ENCODE measurements at regions not wholly inside any gene's neighbourhood (a gene's known extent, or its start where the extent isn't known, plus 50 kb on each side); places are given as distances from the start of the nearest gene placed in this dataset.

DNA sequence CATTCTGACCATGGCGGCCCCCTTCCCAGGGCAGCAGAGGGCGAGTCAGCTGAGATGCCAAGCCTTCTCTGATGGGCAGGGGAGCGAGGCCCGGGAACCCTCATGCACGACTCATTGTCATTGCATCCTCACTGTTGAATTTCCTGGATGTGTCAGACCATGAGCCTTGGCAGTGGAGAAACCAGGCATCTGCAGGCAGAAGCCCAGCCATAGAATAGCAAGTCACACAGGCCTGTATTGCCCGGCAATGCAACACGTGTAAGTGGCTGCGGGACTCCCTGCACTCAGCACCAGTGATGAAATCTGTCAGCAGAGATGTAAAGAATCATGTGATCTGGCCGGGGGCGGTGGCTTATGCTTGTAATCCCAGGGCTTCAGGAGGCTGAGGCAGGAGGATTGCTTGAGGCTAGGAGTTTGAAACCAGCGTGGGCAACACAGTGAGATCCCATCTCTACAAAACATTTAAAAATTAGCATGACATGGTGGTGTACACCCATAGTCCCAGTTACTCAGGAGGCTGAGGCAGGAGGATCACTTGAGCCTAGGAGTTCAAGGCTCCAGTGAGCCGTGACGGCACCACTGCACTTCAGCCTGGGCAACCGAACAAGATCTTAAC, 199.7 kb downstream of the KATNAL1 start:
- DNase-seq (ENCODE audit: low spot score), result no peak

DNA sequence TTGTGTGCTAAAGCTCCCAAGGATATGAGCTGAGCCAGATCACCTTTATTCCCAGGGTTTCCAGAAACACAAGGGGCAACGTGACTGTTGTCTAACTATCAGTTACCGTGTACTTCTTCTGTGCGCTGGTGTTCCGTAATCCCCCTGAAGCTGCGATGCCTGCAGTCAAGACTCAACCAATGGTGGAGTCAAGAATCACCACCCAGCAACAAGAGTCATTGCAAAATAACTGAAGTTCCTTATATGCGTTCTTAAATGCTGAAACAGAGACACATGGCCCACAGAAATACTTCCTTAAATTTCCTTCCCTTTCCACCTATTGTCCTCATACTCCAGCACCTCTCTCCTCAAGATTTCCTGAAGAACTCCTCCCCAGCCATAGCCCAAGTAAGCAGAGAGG, 200.2 kb downstream of the KATNAL1 start:
- DNase-seq (ENCODE audit: low spot score), result no peak

- no peak for DNase-seq (ENCODE audit: low spot score)
These were observed 202.0 kb downstream of the KATNAL1 start for GRCh38 chr13:30105381-30105780.

DNA sequence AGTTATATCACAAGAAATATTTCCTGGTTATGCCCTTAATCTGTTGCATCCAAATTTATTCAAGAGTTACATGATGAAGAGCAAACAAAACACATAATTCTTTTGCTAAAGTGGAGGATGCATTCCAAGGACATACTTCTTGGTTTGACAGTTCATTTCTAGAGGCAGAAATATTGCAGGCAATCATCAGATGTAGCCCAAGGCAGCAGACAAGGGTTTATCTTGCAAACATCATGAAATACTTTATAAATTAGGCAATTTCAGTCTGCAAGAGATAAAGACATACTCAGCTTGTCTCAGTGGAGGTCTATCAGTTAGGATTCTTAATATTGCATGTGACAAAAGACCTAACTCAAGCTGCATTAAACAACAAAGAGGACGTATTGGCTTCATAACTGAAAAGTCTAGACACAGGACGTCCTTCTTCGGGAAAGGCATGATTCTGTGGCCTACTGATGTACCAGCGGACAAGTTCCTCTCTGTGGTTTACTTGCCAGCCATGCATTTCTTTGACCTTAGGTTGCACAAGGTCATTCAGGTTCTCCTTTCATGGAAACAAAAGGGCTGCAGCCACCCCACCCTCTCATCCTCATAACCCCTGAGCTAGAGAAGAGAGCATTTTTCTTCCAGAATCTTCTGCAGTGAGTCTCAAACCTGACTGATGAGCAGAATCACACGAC, 204.1 kb downstream of the KATNAL1 start:
- DNase-seq (ENCODE audit: low spot score), result no peak

- no peak for DNase-seq (ENCODE audit: low spot score)
These were observed 207.1 kb downstream of the KATNAL1 start for GRCh38 chr13:30100226-30100625.

DNA sequence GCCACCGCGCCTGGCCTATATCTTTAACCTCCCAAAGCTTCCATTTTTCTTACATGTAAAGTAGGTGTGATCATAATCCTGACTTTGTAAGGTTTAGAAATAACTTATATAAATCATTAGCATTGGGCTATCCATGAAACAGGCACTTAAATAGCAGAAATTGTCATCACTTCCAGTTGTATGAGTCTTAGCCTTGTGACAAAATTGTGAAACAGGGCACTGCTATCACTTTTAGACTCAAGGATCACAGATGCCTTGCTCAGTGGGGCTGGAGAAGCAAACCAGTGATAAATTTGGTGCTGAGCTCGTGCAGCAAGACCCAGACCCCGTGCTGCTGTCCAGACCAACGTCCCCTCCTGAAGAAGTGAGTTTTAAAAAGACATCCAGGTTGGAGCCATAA, 209.7 kb downstream of the KATNAL1 start:
- DNase-seq (ENCODE audit: low spot score), result no peak

- DNase-seq (ENCODE audit: low spot score), result no peak
These were observed 210.3 kb downstream of the KATNAL1 start for GRCh38 chr13:30097089-30097488.

DNA sequence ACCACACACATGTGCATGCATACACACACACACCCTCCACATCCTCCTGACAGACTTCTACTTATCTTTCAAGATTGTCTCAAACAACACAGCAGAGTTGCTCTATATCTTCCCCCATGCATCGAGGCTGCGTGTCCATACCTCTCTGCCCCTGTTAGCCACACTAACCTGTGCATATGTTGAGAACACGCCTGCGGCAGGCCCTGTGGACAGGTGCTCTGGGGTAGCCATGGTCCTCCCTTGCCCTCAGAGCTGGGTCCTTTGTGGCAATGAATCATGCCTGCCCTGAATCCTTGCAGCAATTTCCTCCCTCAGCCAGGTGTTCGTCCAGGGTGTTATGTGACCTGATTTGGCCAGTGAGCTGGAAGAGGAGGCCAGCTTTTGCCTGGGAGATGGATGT, 213.3 kb downstream of the KATNAL1 start:
- DNase-seq (ENCODE audit: low spot score), result no peak

DNA sequence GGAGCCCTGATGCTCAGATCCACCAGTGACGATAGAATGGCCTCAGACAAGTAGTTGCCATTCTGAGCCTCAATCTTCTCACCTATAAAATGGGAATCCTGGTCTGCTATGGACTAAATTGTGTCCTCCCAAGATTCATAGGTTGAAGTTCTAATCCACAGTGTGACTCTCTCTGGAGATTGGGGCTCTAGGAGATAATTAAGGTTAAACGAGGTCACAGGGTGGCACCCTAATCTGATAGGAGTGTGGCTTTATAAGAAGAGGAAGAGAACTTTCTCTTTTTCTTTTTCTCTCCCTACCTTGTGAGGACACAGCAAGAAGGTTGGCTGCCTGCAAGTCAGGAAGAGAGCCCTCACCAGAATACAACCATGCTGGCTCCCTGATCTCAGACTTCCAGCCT, 214.1 kb downstream of the KATNAL1 start:
- no peak for DNase-seq (ENCODE audit: low spot score)

- DNase-seq (ENCODE audit: low spot score), result no peak
These were observed 215.7 kb downstream of the KATNAL1 start for GRCh38 chr13:30091691-30092090.

DNA sequence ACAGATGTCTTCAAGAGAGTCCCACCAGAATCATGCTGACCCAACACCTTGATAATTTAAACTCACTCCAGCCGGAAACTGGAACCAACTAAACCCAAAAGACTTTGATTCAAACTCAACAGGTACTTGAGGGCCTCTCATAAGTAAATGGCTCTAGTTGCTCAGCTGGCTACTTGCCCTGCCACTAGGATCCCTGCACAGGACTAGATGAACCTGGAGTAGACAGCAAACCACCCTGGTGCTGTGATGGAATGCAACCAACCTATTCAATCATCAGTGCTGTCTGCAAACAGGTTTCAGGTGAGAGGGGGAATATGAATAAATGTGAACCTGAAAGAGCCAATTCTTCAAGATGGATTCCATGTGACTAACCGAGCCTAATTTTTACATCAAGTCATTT, 216.3 kb downstream of the KATNAL1 start:
- no peak for DNase-seq (ENCODE audit: low spot score)

GRCh38 chr13:30088312-30088855, 219.0 kb downstream of the KATNAL1 start:
- no peak for DNase-seq (ENCODE audit: low spot score)

- DNase-seq (ENCODE audit: low spot score), result no peak
These were observed 222.3 kb downstream of the KATNAL1 start for GRCh38 chr13:30085087-30085486.

DNA sequence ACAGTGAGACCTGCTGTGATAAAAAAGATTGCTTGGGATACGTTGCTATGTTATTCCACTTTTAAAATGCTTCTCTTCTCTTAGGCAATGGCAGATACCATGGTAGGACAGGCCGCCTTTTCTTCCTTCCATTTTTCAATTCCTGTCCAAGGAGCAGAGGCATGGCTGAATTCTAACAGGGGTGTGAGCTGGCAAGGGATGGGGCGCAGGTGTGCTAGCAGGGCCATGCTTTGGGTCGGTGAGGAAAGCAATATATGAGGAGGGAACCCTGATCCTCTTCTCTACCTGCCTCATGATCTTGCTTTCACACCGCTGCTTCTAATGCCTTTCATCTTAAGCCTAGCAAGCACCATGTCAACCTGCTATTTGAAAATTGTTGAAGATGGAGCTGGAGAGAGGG, 225.0 kb downstream of the KATNAL1 start:
- DNase-seq (ENCODE audit: low spot score), result no peak

DNA sequence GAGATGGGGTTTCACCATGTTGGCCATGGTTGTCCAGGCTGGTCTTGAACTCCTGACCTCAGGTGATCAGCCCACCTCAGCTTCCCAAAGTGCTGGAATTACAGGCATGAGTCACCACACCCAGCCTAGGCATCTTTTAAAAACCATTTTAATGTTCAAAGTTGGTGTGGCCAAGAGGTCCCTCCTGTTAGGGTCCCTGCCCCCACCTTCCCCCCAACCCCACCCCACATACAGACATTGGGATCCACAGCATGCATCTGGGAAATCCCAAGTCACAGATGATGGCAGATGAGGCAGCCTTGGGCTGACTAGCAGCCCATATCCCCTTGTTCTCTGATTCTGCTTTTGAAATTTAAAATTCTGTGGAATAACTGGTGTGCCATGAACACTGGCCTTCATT, 226.0 kb downstream of the KATNAL1 start:
- DNase-seq (ENCODE audit: low spot score), result no peak

GRCh38 chr13:30079501-30079900, 227.8 kb downstream of the KATNAL1 start:
- DNase-seq (ENCODE audit: low spot score), result no peak

- no peak for DNase-seq (ENCODE audit: low spot score)
These were observed 227.6 kb upstream of the UBL3 start for GRCh38 chr13:30078059-30078458.

- DNase-seq (ENCODE audit: low spot score), result no peak
These were observed 226.9 kb upstream of the UBL3 start for GRCh38 chr13:30077240-30077735.

DNA sequence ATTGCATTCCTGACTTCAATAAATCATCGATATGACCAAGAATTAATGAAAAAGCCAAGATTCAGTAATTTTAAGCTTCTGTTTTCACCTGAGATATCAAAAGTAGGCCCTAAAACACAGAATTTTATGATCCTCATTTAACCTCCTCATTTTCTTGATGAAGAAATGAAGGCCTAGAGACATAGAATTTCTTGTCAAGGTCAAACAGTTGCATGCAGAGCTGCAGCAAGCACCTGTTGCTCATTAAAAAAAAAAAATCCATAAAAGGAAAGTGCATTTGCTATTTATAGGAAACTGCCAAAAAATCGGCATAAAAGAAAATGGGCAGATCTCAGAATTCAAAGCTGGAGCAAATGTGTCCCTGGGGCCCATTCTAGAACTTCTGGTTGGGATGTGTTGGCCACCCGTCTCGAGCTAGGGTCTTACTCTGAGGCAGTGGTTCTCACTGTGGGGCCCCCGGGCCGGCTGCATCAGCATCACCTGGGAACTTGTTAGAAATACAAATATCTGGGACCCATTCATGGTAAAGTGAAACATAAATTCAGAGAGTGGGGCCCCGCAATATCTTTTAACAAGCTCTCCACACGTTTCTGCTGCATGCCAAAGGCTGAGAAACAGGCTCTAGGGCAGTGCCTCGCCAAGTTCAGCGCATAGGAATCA, 224.7 kb upstream of the UBL3 start:
- no peak for DNase-seq (ENCODE audit: low spot score)

- no peak for DNase-seq (ENCODE audit: low spot score)
These were observed 224.0 kb upstream of the UBL3 start for GRCh38 chr13:30074431-30074830.

DNA sequence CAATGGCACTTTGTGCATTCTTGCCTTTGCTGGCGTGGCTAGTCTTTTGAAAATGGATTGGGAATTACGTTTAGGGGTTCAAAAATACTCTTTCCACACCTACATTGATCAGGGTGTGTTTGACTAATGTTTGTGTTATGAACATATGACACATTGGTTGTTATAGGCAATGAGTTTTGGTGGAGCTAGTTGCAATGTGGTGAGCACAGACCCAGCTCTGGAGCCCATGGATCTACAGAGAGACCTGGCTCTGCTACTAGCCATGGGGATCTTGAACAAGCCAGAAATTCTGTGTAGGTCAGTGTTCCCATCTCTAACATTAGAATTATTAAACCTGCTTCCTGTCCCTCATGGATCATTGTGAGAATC, 222.4 kb upstream of the UBL3 start:
- no peak for DNase-seq (ENCODE audit: low spot score)

DNA sequence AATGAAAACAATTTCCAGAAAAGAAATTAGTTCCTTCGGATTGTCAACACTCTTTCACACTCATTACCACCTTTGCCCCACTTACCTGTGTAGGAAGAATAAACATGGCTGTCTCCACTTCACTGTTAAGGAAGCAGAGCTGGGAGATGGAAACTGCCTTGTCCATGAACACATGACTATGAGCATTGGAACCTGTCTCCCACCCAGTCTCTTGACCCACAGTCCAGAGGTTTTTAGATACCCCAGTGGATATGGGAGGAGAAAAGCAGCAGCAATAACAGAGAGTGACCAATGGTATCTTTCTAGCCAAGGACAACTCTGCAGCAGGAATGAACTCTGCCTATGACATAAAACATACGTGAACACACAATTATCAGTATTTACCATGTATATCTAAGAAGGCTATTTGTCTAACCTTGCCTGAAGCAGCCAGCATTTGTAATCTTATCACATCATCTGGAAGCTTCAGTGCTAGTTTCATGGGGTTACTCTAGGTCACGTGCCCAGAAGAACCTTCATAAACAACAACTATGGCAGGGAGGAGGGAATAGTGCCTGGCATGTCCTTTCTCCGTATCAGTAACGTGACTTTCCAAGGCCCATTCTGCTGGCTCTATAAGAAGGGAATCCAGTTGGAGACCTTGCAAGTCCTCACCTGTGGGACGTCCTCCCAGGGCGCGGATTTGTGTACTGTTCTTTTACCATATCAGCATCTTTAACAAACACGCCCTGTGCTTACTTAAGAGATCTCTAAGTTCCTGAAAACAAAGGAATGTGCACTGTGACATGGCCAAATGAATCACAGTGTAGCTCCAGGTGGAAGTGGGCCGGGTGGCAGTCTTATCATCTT, 221.8 kb upstream of the UBL3 start:
- DNase-seq (ENCODE audit: low spot score), result no peak

All from hematopoietic multipotent progenitor cell treated with erythropoietin and hydrocortisone succinate and interleukin-3 and kit ligand, for 17 days (in vitro differentiated cells).